CD4-positive, alpha-beta T cell (primary cell): ENCODE measurements at regions not wholly inside any gene's neighbourhood (a gene's known extent, or its start where the extent isn't known, plus 50 kb on each side); places are given as distances from the start of the nearest gene placed in this dataset.

Experiments
- ATAC-seq: fragments of 200-7000 bp; cut with Tn5 transposase; one replicate; pipeline ENCODE4 v1.10.0; 2022; ENCODE audit warnings: mild to moderate bottlenecking; ENCODE audit not compliant: poor library complexity
- CTCF ChIA-PET: fragments of 350-600 bp; sonication (Branson Sonifier 250); formaldehyde crosslinking; loops from one replicate; lab custom pipeline; 2021; ENCODE audit warnings: antibody characterized with exemption, inconsistent platforms; lab: Charles Lee
- POLR2A ChIA-PET: fragments of 350-600 bp; sonication (Branson Sonifier 250); formaldehyde crosslinking; loops from one replicate; lab custom pipeline; 2021; ENCODE audit warnings: antibody characterized with exemption, inconsistent platforms; lab: Charles Lee
- DNase-seq, 14 experiments: peaks; one replicate each; pipeline ENCODE4 v3.0.0-alpha.2; 2013 to 2020; ENCODE audit warnings: mixed read lengths in 2 of 14
- H3K27ac ChIP-seq, 2 donors: one replicate each; pipeline versions ENCODE4 v1.5.1 to v1.7.0; 2013; ENCODE audit warnings: low read length in 2 of 2, low read depth in 1 of 2, mild to moderate bottlenecking in 1 of 2
- H3K27me3 ChIP-seq, 2 experiments: 1 replicate in 1 of 2; 2 replicates in 1 of 2; pipeline versions ENCODE4 v1.6.1 to v1.7.0; 2013; ENCODE audit warnings: low read length in 2 of 2, control low read depth in 1 of 2, mild to moderate bottlenecking in 1 of 2, moderate library complexity in 1 of 2; ENCODE audit not compliant: insufficient read depth in 2 of 2, control insufficient read depth in 1 of 2
- H3K36me3 ChIP-seq: one replicate; pipeline ENCODE4 v1.6.1; 2013; ENCODE audit warnings: low read length, control low read depth; ENCODE audit not compliant: insufficient read depth
- H3K4me1 ChIP-seq: one replicate; pipeline ENCODE4 v1.6.1; 2013; ENCODE audit warnings: low read length, control low read depth; ENCODE audit not compliant: insufficient read depth
- H3K4me3 ChIP-seq: one replicate; pipeline ENCODE4 v1.5.1; 2013; ENCODE audit warnings: mild to moderate bottlenecking, low read length, moderate library complexity
- H3K9me3 ChIP-seq, 2 experiments: 1 replicate in 1 of 2; 2 replicates in 1 of 2; pipeline versions ENCODE4 v1.6.1 to v1.7.0; 2013; ENCODE audit warnings: low read length in 2 of 2, mild to moderate bottlenecking in 2 of 2, control low read depth in 1 of 2, moderate library complexity in 1 of 2; ENCODE audit not compliant: control insufficient read depth in 1 of 2, insufficient read depth in 1 of 2
- H3K27ac Mint-ChIP-seq: one replicate; pipeline ENCODE4 v1.8.0; 2020; ENCODE audit warnings: mixed read lengths
- H3K27me3 Mint-ChIP-seq: one replicate; pipeline ENCODE4 v1.8.0; 2021; ENCODE audit warnings: mixed read lengths
- H3K36me3 Mint-ChIP-seq: one replicate; pipeline ENCODE4 v1.8.0; 2021; ENCODE audit warnings: low read depth, mixed read lengths
- H3K4me1 Mint-ChIP-seq: one replicate; pipeline ENCODE4 v1.8.0; 2021; ENCODE audit warnings: low read depth, mixed read lengths
- H3K4me3 Mint-ChIP-seq: one replicate; pipeline ENCODE4 v1.8.0; 2020; ENCODE audit warnings: mild to moderate bottlenecking, mixed read lengths
- H3K9me3 Mint-ChIP-seq: one replicate; pipeline ENCODE4 v1.8.0; 2020; ENCODE audit warnings: mixed read lengths
- CTCF ChIP-seq: fragments of 200-600 bp; IDR thresholded peaks from one replicate; pipeline ENCODE4 v1.8.0; 2022; ENCODE audit warnings: antibody characterized with exemption, mild to moderate bottlenecking
- intact Hi-C, 2 experiments: fragments of 100-400 bp; cut with DNase I in 1 of 2; cut with micrococcal nuclease in 1 of 2; formaldehyde crosslinking; loops; one replicate each; pipeline versions ENCODE4 v1.15.1 to v1.9.0; 2023 to 2025; cut with DNase I, micrococcal nuclease

- H3K9me3 Mint-ChIP-seq: no peaks in the 10 kb centered on the region
- H3K36me3 Mint-ChIP-seq: no peaks in the 10 kb centered on the region
- peaks cover 2 to 13% of the 10 kb centered on the region in 2 experiments for H3K27me3 ChIP-seq
- H3K27me3 Mint-ChIP-seq: peaks cover 34% of the 10 kb centered on the region
- H3K4me1 ChIP-seq: no peaks in the 10 kb centered on the region
- ATAC-seq (no peak), DNase-seq (no peak)
- no peak overlapping the region for H3K4me3 Mint-ChIP-seq
- H3K36me3 ChIP-seq: no peaks in the 10 kb centered on the region
- no peak overlapping the region for H3K4me3 ChIP-seq
- ChIA-PET POLR2A (no interaction called here), CTCF (no interaction called here)
- intact Hi-C loops: no loop called here
- no peaks in the 10 kb centered on the region for H3K9me3 ChIP-seq
- H3K4me1 Mint-ChIP-seq: no peaks in the 10 kb centered on the region
- no peak overlapping the region for H3K27ac ChIP-seq
- no peak overlapping the region for H3K27ac Mint-ChIP-seq
- no peak for TF ChIP-seq CTCF
Measured at GRCh38 chr18:59993560-59993959, 93.8 kb downstream of the PMAIP1 start.

GRCh38 chr18:59990121-59990823, 90.5 kb downstream of the PMAIP1 start:
- Histone ChIP-seq H3K27me3 (peaks cover 2 to 13% of the 10 kb centered on the region in 2 experiments), H3K4me1 (no peaks in the 10 kb centered on the region), H3K4me3 (no peak overlapping the region), H3K27ac (no peak overlapping the region), H3K36me3 (no peaks in the 10 kb centered on the region), H3K9me3 (no peaks in the 10 kb centered on the region)
- intact Hi-C loops: no loop called here
- H3K4me1 Mint-ChIP-seq: no peaks in the 10 kb centered on the region
- no peak for TF ChIP-seq CTCF
- no peak overlapping the region for H3K27ac Mint-ChIP-seq
- ChIA-PET CTCF (no interaction called here), POLR2A (no interaction called here)
- no peaks in the 10 kb centered on the region for H3K36me3 Mint-ChIP-seq
- ATAC-seq: no peak
- H3K27me3 Mint-ChIP-seq: peaks cover 30% of the 10 kb centered on the region
- no peak overlapping the region for H3K4me3 Mint-ChIP-seq
- no peaks in the 10 kb centered on the region for H3K9me3 Mint-ChIP-seq
- no peak for DNase-seq

- Mint-ChIP-seq H3K27me3 (peaks cover 24% of the 10 kb centered on the region), H3K4me1 (no peaks in the 10 kb centered on the region), H3K4me3 (no peak overlapping the region), H3K36me3 (no peaks in the 10 kb centered on the region), H3K9me3 (no peaks in the 10 kb centered on the region), H3K27ac (no peak overlapping the region)
- TF ChIP-seq CTCF: peak; percentile 96
- Histone ChIP-seq H3K9me3 (no peaks in the 10 kb centered on the region), H3K27me3 (peaks cover 2 to 13% of the 10 kb centered on the region in 2 experiments), H3K36me3 (no peaks in the 10 kb centered on the region), H3K4me1 (no peaks in the 10 kb centered on the region), H3K27ac (no peak overlapping the region), H3K4me3 (no peak overlapping the region)
- ChIA-PET CTCF (interaction anchor here (0.9 to 1.1 kb wide), 3 partner anchors 8 to 101 kb away, joined by 3 to 4 read pairs (median 3); no protein-coding TSS in a partner anchor), POLR2A (interaction anchor here (0.7 kb wide), 1 partner anchor 103 kb away, joined by 3 read pairs; no protein-coding TSS in a partner anchor)
- no peak for ATAC-seq
- DNase-seq: peak; percentile 11 to 70 (median 30)
- intact Hi-C loops: loop anchor here (5.0 kb wide), 3 partner anchors 1514 to 1914 kb away; no protein-coding TSS in a partner anchor
Measured at GRCh38 chr18:59988098-59988706, 88.4 kb downstream of the PMAIP1 start.
